ENCODE measurements at regions not wholly inside any gene's neighbourhood (a gene's known extent, or its start where the extent isn't known, plus 50 kb on each side); places are given as distances from the start of the nearest gene placed in this dataset.

DNA sequence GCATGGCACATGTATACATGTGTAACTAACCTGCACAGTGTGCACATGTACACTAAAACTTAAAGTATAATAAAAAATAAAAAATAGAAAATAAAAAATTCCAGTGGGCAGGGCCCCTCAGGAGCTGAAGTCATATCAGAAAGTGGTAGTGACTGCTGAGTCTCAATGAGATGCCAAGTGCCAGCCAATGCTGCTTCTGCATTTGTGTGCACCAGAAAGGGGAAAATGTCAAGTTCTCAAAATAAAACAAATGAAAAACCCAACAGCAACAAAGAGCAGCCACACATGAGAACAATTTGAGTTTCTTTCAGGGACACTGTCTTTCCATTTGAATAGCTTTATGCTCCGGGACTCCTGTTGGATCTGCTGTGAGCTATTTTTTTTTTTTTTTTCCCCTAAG, 117.2 kb upstream of the CCDC112 start:
- WGBS, 2 donors: 80 to 90% methylated on average over 1 of the region's 1 CpG
- Histone ChIP-seq H3K36me3 (no peaks in the 10 kb centered on the region), H3K27ac (no peak overlapping the region), H3K9me3 (no peaks in the 10 kb centered on the region), H3K4me3 (no peak overlapping the region), H3K27me3 (no peaks in the 10 kb centered on the region), H3K4me1 (peaks cover 0 to 19% (median 7%) of the 10 kb centered on the region in 3 donors)
- intact Hi-C loops (cut with DNase I): no loop called here
- TF ChIP-seq CTCF (IDR thresholded peaks at IDR 0.05) (no peak), POLR2A (IDR thresholded peaks at IDR 0.05) (no peak)
- DNase-seq: no peak

- Histone ChIP-seq H3K27ac (no peak overlapping the region), H3K36me3 (no peaks in the 10 kb centered on the region), H3K4me1 (peaks cover 0 to 2% (median 0%) of the 10 kb centered on the region in 3 donors), H3K4me3 (no peak overlapping the region), H3K9me3 (no peaks in the 10 kb centered on the region), H3K27me3 (no peaks in the 10 kb centered on the region)
- WGBS, 2 donors: 73 to 87% methylated on average over 2 of the region's 2 CpGs
- no peak for DNase-seq
- intact Hi-C loops (cut with DNase I): no loop called here
- TF ChIP-seq CTCF (IDR thresholded peaks at IDR 0.05) (no peak), POLR2A (IDR thresholded peaks at IDR 0.05) (no peak)
Measured at GRCh38 chr5:115409094-115409493, 112.6 kb upstream of the CCDC112 start.

- no peak for TF ChIP-seq CTCF (IDR thresholded peaks at IDR 0.05)
- no peak for TF ChIP-seq POLR2A (IDR thresholded peaks at IDR 0.05)
- Histone ChIP-seq H3K36me3 (no peaks in the 10 kb centered on the region), H3K4me3 (no peak overlapping the region), H3K4me1 (no peaks in the 10 kb centered on the region), H3K27ac (no peak overlapping the region), H3K27me3 (no peaks in the 10 kb centered on the region), H3K9me3 (no peaks in the 10 kb centered on the region)
- 38 to 47% methylated on average over 1 of the region's 1 CpG for WGBS, 2 donors
- no peak for DNase-seq
- intact Hi-C loops (cut with DNase I): no loop called here
Measured at GRCh38 chr5:115402822-115403577, 106.5 kb upstream of the CCDC112 start.

DNA sequence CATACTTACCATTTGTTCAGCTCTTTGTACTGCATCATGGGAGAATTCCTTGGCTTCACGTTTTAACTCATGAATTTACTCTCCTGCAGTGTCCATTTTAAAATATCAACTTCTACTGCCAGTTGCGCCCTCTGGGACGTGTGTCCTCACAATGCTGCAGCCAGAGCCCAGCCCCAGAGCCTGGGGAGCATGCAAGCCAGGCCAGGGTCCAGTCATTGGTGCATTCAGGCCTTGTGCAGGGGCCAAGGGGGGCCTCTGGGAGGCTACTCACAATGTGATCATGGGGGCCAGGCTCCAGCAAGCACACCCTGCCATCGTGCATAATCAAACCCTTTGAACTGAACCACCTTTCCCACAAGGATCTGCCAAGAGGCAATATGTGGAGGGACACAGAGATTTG, 105.6 kb upstream of the CCDC112 start:
- Histone ChIP-seq H3K27ac (no peak overlapping the region), H3K4me1 (no peaks in the 10 kb centered on the region), H3K9me3 (no peaks in the 10 kb centered on the region), H3K36me3 (no peaks in the 10 kb centered on the region), H3K27me3 (no peaks in the 10 kb centered on the region), H3K4me3 (no peak overlapping the region)
- no peak for DNase-seq
- no peak for TF ChIP-seq POLR2A (IDR thresholded peaks at IDR 0.05)
- no peak for TF ChIP-seq CTCF (IDR thresholded peaks at IDR 0.05)
- WGBS, 2 donors: 0 to 56% methylated on average over 1 to 3 of the region's 4 CpGs
- intact Hi-C loops (cut with DNase I): no loop called here

- no peak for DNase-seq
- WGBS, 2 donors: 68 to 93% methylated on average over 1 of the region's 1 CpG
- Histone ChIP-seq H3K4me1 (no peaks in the 10 kb centered on the region), H3K36me3 (no peaks in the 10 kb centered on the region), H3K27me3 (no peaks in the 10 kb centered on the region), H3K27ac (no peak overlapping the region), H3K4me3 (no peak overlapping the region), H3K9me3 (no peaks in the 10 kb centered on the region)
- no peak for TF ChIP-seq POLR2A (IDR thresholded peaks at IDR 0.05)
- no peak for TF ChIP-seq CTCF (IDR thresholded peaks at IDR 0.05)
- intact Hi-C loops (cut with DNase I): no loop called here
Measured at GRCh38 chr5:115398719-115399118, 102.3 kb upstream of the CCDC112 start.
